ENCODE measurements at regions not wholly inside any gene's neighbourhood (a gene's known extent, or its start where the extent isn't known, plus 50 kb on each side); places are given as distances from the start of the nearest gene placed in this dataset.

DNA sequence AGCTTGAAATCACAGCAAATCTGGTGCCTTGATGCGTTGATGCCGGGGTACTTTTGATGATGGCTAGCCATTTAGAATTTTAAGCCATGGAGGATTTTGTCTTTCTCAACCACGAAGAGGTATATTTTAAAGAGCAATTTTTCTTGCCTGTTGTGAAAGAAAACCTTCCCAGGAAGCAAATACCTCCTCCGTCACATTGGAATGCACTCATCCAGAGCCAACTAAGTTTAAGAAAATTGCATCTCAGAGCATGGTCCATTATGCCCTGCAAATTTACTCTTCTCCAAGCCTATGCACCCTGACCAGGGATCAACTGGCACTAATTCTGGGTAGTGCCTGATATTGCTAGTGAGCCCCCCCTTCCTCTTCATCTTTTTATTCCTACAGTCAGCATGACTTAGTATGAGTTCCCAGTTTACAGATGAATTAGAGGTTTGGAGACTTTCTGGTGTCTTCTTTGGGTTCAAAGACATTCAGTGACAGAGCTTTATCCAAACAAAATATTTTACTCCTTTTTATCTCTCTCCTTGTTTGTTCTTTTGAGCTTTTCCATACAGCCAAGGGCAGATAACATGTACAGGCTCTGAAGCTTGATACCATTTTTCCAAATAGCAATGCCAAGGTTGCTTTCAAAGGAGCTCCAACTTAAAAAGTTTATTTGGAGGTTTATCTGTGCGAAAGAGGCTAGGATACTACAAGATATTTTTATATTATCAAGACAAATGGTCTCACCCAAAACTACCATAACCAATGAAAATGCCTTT lies 56.6 kb upstream of the ANK3 start:
- Mint-ChIP-seq H3K4me3 (no peak overlapping the region), H3K27ac (no peak overlapping the region), H3K9me3 (no peaks in the 10 kb centered on the region), H3K4me1 (ENCODE audit: low read depth) (peaks cover 12% of the 10 kb centered on the region), H3K36me3 (ENCODE audit: low read depth) (no peaks in the 10 kb centered on the region), H3K27me3 (ENCODE audit: low read depth) (no peaks in the 10 kb centered on the region)
- no peak for DNase-seq
- intact Hi-C loops (cut with micrococcal nuclease): loop anchor here (5.0 to 10.0 kb wide), 2 partner anchors 91 to 839 kb away; no protein-coding TSS in a partner anchor
- CTCF ChIA-PET: interaction anchor here (0.9 to 6.4 kb wide), 3 partner anchors 160 to 280 kb away, joined by 3 to 81 read pairs (median 4); no protein-coding TSS in a partner anchor

DNA sequence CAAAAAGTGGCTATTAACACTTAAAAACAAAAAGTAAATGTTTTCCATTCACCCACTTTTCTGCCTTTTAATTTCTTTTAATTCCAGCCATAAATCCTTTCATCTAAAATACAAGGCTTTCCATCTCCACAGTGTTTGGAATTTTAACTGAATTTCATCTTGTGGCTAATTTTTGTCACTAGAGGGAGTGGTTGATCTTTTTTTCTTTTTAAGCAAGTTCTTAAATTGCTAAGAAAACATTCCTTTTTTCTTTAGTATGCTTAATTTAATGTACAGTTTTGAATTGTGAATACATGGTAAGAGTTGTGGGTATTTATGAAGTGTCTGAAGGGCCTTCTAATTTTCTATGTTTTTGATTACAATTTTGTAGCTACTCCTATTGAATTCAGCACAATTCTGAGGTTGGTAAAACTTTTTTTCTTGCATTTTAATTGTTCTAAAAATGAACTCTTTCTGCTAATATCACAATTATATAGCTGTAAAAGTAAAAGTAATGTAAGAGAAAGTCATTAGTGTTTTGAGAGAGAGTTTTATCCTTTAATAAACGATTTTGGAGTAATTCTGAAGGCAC lies 54.9 kb upstream of the ANK3 start:
- no peak for DNase-seq
- Mint-ChIP-seq H3K4me1 (ENCODE audit: low read depth) (peaks cover 12% of the 10 kb centered on the region), H3K9me3 (no peaks in the 10 kb centered on the region), H3K4me3 (no peak overlapping the region), H3K36me3 (ENCODE audit: low read depth) (no peaks in the 10 kb centered on the region), H3K27ac (no peak overlapping the region), H3K27me3 (ENCODE audit: low read depth) (no peaks in the 10 kb centered on the region)
- intact Hi-C loops (cut with micrococcal nuclease): loop anchor here (1.0 to 10.0 kb wide), 5 partner anchors 93 to 840 kb away; no protein-coding TSS in a partner anchor
- CTCF ChIA-PET: interaction anchor here (0.7 to 6.4 kb wide), 6 partner anchors 11 to 326 kb away, joined by 3 to 81 read pairs (median 4); no protein-coding TSS in a partner anchor

DNA sequence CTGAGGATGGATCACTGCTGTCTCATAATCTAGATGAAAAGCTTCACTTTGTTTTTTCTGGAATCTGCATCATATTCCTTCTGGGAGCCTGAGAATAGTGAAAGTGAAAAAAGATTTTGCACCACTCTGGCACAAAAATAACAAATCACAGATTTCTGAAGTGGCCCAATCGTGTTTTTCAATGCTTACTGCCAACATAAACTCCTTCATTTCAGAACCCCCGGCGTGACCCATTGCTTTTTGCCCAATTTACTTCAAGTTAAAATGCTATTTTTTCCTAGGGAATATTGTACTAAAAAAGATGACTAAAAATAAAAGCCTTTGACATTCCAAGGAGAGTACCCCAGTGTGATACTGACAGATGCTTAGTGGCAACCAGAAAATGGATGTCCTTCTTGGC lies 53.7 kb upstream of the ANK3 start:
- no peaks in the 10 kb centered on the region for H3K27me3 Mint-ChIP-seq (ENCODE audit: low read depth)
- no peaks in the 10 kb centered on the region for H3K9me3 Mint-ChIP-seq
- no peak overlapping the region for H3K4me3 Mint-ChIP-seq
- no peaks in the 10 kb centered on the region for H3K36me3 Mint-ChIP-seq (ENCODE audit: low read depth)
- CTCF ChIA-PET: interaction anchor here (0.6 to 6.4 kb wide), 2 partner anchors 16 to 205 kb away, joined by 3 to 81 read pairs; no protein-coding TSS in a partner anchor
- H3K27ac Mint-ChIP-seq: no peak overlapping the region
- intact Hi-C loops (cut with micrococcal nuclease): loop anchor here (10.0 kb wide), 1 partner anchor 841 kb away; no protein-coding TSS in a partner anchor
- DNase-seq: no peak
- peaks cover 9% of the 10 kb centered on the region for H3K4me1 Mint-ChIP-seq (ENCODE audit: low read depth)

DNA sequence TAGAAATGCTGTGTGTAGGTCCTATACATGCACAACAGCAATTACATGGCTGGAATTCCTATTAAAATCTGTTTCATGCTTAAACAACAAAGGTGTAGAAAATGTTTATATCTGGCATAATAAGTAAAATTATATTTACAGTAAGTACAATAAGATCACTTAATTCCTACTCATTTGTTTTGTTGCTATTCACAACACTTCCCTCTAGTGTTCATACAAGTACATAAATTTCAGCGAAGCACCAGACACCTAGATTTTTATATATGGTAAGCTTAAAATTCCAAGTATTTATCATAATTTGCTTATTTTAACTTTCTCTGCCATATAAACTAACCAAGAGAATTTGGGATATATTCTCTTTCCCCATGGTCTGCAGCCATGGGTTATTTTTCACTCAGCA lies 51.8 kb upstream of the ANK3 start:
- intact Hi-C loops (cut with micrococcal nuclease): loop anchor here (10.0 kb wide), 1 partner anchor 843 kb away; no protein-coding TSS in a partner anchor
- CTCF ChIA-PET: interaction anchor here (0.7 to 6.4 kb wide), 3 partner anchors 17 to 326 kb away, joined by 3 to 81 read pairs (median 4); no protein-coding TSS in a partner anchor
- no peaks in the 10 kb centered on the region for H3K9me3 Mint-ChIP-seq

DNA sequence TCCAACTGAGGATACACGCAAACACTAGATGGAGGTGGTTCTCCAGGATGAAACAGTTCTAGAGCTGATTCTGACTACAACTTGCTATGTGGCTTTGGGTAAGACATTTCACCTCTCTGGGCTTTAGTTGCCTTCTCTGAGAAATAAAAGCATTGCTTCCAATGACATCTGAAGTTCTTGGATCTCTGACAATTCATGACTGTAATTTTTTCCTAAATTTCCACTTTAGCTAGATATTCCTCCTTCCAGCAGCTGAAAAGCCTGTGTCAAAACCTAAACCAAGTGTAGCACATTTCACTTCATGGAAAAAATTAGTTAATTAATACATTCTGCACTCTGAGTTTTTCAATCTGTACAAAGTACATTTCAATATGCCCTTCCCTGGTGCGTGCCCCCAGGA lies 50.0 kb upstream of the ANK3 start:
- Mint-ChIP-seq H3K36me3 (ENCODE audit: low read depth) (no peaks in the 10 kb centered on the region), H3K27ac (no peak overlapping the region), H3K9me3 (no peaks in the 10 kb centered on the region), H3K4me1 (ENCODE audit: low read depth) (no peaks in the 10 kb centered on the region), H3K4me3 (no peak overlapping the region), H3K27me3 (ENCODE audit: low read depth) (no peaks in the 10 kb centered on the region)
- CTCF ChIA-PET: interaction anchor here (0.6 to 2.5 kb wide), 3 partner anchors 187 to 339 kb away, joined by 3 to 8 read pairs (median 3); no protein-coding TSS in a partner anchor
- intact Hi-C loops (cut with micrococcal nuclease): loop anchor here (10.0 kb wide), 1 partner anchor 845 kb away; no protein-coding TSS in a partner anchor
- DNase-seq: no peak

More for the DNA sequence above, 51.8 kb upstream of the ANK3 start:
- Mint-ChIP-seq H3K4me1 (ENCODE audit: low read depth) (no peaks in the 10 kb centered on the region), H3K27me3 (ENCODE audit: low read depth) (no peaks in the 10 kb centered on the region), H3K27ac (no peak overlapping the region), H3K4me3 (no peak overlapping the region), H3K36me3 (ENCODE audit: low read depth) (no peaks in the 10 kb centered on the region)
- no peak for DNase-seq
